ENCODE measurements at regions not wholly inside any gene's neighbourhood (a gene's known extent, or its start where the extent isn't known, plus 50 kb on each side); places are given as distances from the start of the nearest gene placed in this dataset.

GRCh38 chr16:85258166-85258565 is 145.9 kb upstream of the CIBAR2 start:
- Histone ChIP-seq H3K4me3 (ENCODE audit: low read depth in 1 of 2, low read length in 2 of 2) (no peak overlapping the region), H3K4me1 (ENCODE audit: control insufficient read depth in 1 of 2, insufficient read depth in 2 of 2, low read length in 2 of 2) (peaks cover 0 to 3% of the 10 kb centered on the region in 2 donors), H3K36me3 (ENCODE audit: control insufficient read depth in 1 of 2, insufficient read depth in 2 of 2, low read length in 2 of 2) (no peaks in the 10 kb centered on the region), H3K9me3 (ENCODE audit: control insufficient read depth in 1 of 2, low read length in 2 of 2) (no peaks in the 10 kb centered on the region), H3K27me3 (ENCODE audit: low read depth, low read length) (no peaks in the 10 kb centered on the region), H3K27ac (ENCODE audit: low read length) (no peak overlapping the region)

- Histone ChIP-seq H3K27me3 (ENCODE audit: low read depth, low read length) (no peaks in the 10 kb centered on the region), H3K4me1 (ENCODE audit: control insufficient read depth in 1 of 2, insufficient read depth in 2 of 2, low read length in 2 of 2) (peaks cover 0 to 3% of the 10 kb centered on the region in 2 donors), H3K27ac (ENCODE audit: low read length) (no peak overlapping the region), H3K4me3 (ENCODE audit: low read depth in 1 of 2, low read length in 2 of 2) (no peak overlapping the region), H3K9me3 (ENCODE audit: control insufficient read depth in 1 of 2, low read length in 2 of 2) (no peaks in the 10 kb centered on the region), H3K36me3 (ENCODE audit: control insufficient read depth in 1 of 2, insufficient read depth in 2 of 2, low read length in 2 of 2) (no peaks in the 10 kb centered on the region)
Measured at GRCh38 chr16:85258629-85259028, 146.4 kb upstream of the CIBAR2 start.

- Histone ChIP-seq H3K4me3 (ENCODE audit: low read depth in 1 of 2, low read length in 2 of 2) (no peak overlapping the region), H3K27ac (ENCODE audit: low read length) (no peak overlapping the region)
Measured at GRCh38 chr16:85259115-85259831, 147.0 kb upstream of the CIBAR2 start.

GRCh38 chr16:85259832-85260167 is 147.5 kb upstream of the CIBAR2 start:
- H3K36me3 ChIP-seq (ENCODE audit: control insufficient read depth in 1 of 2, insufficient read depth in 2 of 2, low read length in 2 of 2) = no peaks in the 10 kb centered on the region
- no peaks in the 10 kb centered on the region for H3K9me3 ChIP-seq (ENCODE audit: control insufficient read depth in 1 of 2, low read length in 2 of 2)
- H3K4me3 ChIP-seq (ENCODE audit: low read depth in 1 of 2, low read length in 2 of 2) = no peak overlapping the region
- no peaks in the 10 kb centered on the region for H3K27me3 ChIP-seq (ENCODE audit: low read depth, low read length)
- H3K27ac ChIP-seq (ENCODE audit: low read length) = no peak overlapping the region
- peaks cover 0 to 3% of the 10 kb centered on the region in 2 donors for H3K4me1 ChIP-seq (ENCODE audit: control insufficient read depth in 1 of 2, insufficient read depth in 2 of 2, low read length in 2 of 2)

More at GRCh38 chr16:85259115-85259831, 147.0 kb upstream of the CIBAR2 start:
- Histone ChIP-seq H3K27me3 (ENCODE audit: low read depth, low read length) (no peaks in the 10 kb centered on the region), H3K4me1 (ENCODE audit: control insufficient read depth in 1 of 2, insufficient read depth in 2 of 2, low read length in 2 of 2) (peaks cover 0 to 3% of the 10 kb centered on the region in 2 donors), H3K9me3 (ENCODE audit: control insufficient read depth in 1 of 2, low read length in 2 of 2) (no peaks in the 10 kb centered on the region), H3K36me3 (ENCODE audit: control insufficient read depth in 1 of 2, insufficient read depth in 2 of 2, low read length in 2 of 2) (no peaks in the 10 kb centered on the region)

GRCh38 chr16:85261204-85261603 is 148.9 kb upstream of the CIBAR2 start:
- no peaks in the 10 kb centered on the region for H3K9me3 ChIP-seq (ENCODE audit: control insufficient read depth in 1 of 2, low read length in 2 of 2)
- no peak overlapping the region for H3K27ac ChIP-seq (ENCODE audit: low read length)
- H3K4me1 ChIP-seq (ENCODE audit: control insufficient read depth in 1 of 2, insufficient read depth in 2 of 2, low read length in 2 of 2) = peaks cover 0 to 12% of the 10 kb centered on the region in 2 donors
- no peak overlapping the region for H3K4me3 ChIP-seq (ENCODE audit: low read depth in 1 of 2, low read length in 2 of 2)
- no peaks in the 10 kb centered on the region for H3K27me3 ChIP-seq (ENCODE audit: low read depth, low read length)
- no peaks in the 10 kb centered on the region for H3K36me3 ChIP-seq (ENCODE audit: control insufficient read depth in 1 of 2, insufficient read depth in 2 of 2, low read length in 2 of 2)

GRCh38 chr16:85261657-85262557 is 149.6 kb upstream of the CIBAR2 start:
- no peaks in the 10 kb centered on the region for H3K36me3 ChIP-seq (ENCODE audit: control insufficient read depth in 1 of 2, insufficient read depth in 2 of 2, low read length in 2 of 2)
- no peaks in the 10 kb centered on the region for H3K9me3 ChIP-seq (ENCODE audit: control insufficient read depth in 1 of 2, low read length in 2 of 2)
- no peak overlapping the region for H3K4me3 ChIP-seq (ENCODE audit: low read depth in 1 of 2, low read length in 2 of 2)
- H3K27me3 ChIP-seq (ENCODE audit: low read depth, low read length) = no peaks in the 10 kb centered on the region
- H3K4me1 ChIP-seq (ENCODE audit: control insufficient read depth in 1 of 2, insufficient read depth in 2 of 2, low read length in 2 of 2) = peaks cover 0 to 12% of the 10 kb centered on the region in 2 donors
- H3K27ac ChIP-seq (ENCODE audit: low read length) = no peak overlapping the region

GRCh38 chr16:85262558-85263238 is 150.4 kb upstream of the CIBAR2 start:
- H3K9me3 ChIP-seq (ENCODE audit: control insufficient read depth in 1 of 2, low read length in 2 of 2) = no peaks in the 10 kb centered on the region

GRCh38 chr16:85263239-85263585 is 150.9 kb upstream of the CIBAR2 start:
- no peaks in the 10 kb centered on the region for H3K36me3 ChIP-seq (ENCODE audit: control insufficient read depth in 1 of 2, insufficient read depth in 2 of 2, low read length in 2 of 2)
- H3K4me1 ChIP-seq (ENCODE audit: control insufficient read depth in 1 of 2, insufficient read depth in 2 of 2, low read length in 2 of 2) = peaks cover 0 to 12% of the 10 kb centered on the region in 2 donors
- H3K4me3 ChIP-seq (ENCODE audit: low read depth in 1 of 2, low read length in 2 of 2) = no peak overlapping the region
- no peak overlapping the region for H3K27ac ChIP-seq (ENCODE audit: low read length)
- H3K27me3 ChIP-seq (ENCODE audit: low read depth, low read length) = no peaks in the 10 kb centered on the region
- no peaks in the 10 kb centered on the region for H3K9me3 ChIP-seq (ENCODE audit: control insufficient read depth in 1 of 2, low read length in 2 of 2)

More at GRCh38 chr16:85262558-85263238, 150.4 kb upstream of the CIBAR2 start:
- H3K27me3 ChIP-seq (ENCODE audit: low read depth, low read length) = no peaks in the 10 kb centered on the region
- H3K36me3 ChIP-seq (ENCODE audit: control insufficient read depth in 1 of 2, insufficient read depth in 2 of 2, low read length in 2 of 2) = no peaks in the 10 kb centered on the region
- H3K27ac ChIP-seq (ENCODE audit: low read length) = no peak overlapping the region
- H3K4me1 ChIP-seq (ENCODE audit: control insufficient read depth in 1 of 2, insufficient read depth in 2 of 2, low read length in 2 of 2) = peaks cover 0 to 12% of the 10 kb centered on the region in 2 donors
- H3K4me3 ChIP-seq (ENCODE audit: low read depth in 1 of 2, low read length in 2 of 2) = no peak overlapping the region

GRCh38 chr16:85264752-85265151 is 152.5 kb upstream of the CIBAR2 start:
- Histone ChIP-seq H3K9me3 (ENCODE audit: control insufficient read depth in 1 of 2, low read length in 2 of 2) (no peaks in the 10 kb centered on the region), H3K4me3 (ENCODE audit: low read depth in 1 of 2, low read length in 2 of 2) (no peak overlapping the region), H3K4me1 (ENCODE audit: control insufficient read depth in 1 of 2, insufficient read depth in 2 of 2, low read length in 2 of 2) (peaks cover 0 to 9% of the 10 kb centered on the region in 2 donors), H3K27me3 (ENCODE audit: low read depth, low read length) (no peaks in the 10 kb centered on the region), H3K36me3 (ENCODE audit: control insufficient read depth in 1 of 2, insufficient read depth in 2 of 2, low read length in 2 of 2) (no peaks in the 10 kb centered on the region), H3K27ac (ENCODE audit: low read length) (no peak overlapping the region)

GRCh38 chr16:85265161-85265784 is 153.0 kb upstream of the CIBAR2 start:
- Histone ChIP-seq H3K9me3 (ENCODE audit: control insufficient read depth in 1 of 2, low read length in 2 of 2) (no peaks in the 10 kb centered on the region), H3K27ac (ENCODE audit: low read length) (no peak overlapping the region), H3K36me3 (ENCODE audit: control insufficient read depth in 1 of 2, insufficient read depth in 2 of 2, low read length in 2 of 2) (no peaks in the 10 kb centered on the region), H3K4me3 (ENCODE audit: low read depth in 1 of 2, low read length in 2 of 2) (no peak overlapping the region), H3K27me3 (ENCODE audit: low read depth, low read length) (no peaks in the 10 kb centered on the region), H3K4me1 (ENCODE audit: control insufficient read depth in 1 of 2, insufficient read depth in 2 of 2, low read length in 2 of 2) (peaks cover 0 to 9% of the 10 kb centered on the region in 2 donors)

GRCh38 chr16:85265810-85266209 is 153.5 kb upstream of the CIBAR2 start:
- Histone ChIP-seq H3K4me1 (ENCODE audit: control insufficient read depth in 1 of 2, insufficient read depth in 2 of 2, low read length in 2 of 2) (peaks cover 0 to 9% of the 10 kb centered on the region in 2 donors), H3K9me3 (ENCODE audit: control insufficient read depth in 1 of 2, low read length in 2 of 2) (no peaks in the 10 kb centered on the region), H3K36me3 (ENCODE audit: control insufficient read depth in 1 of 2, insufficient read depth in 2 of 2, low read length in 2 of 2) (no peaks in the 10 kb centered on the region), H3K4me3 (ENCODE audit: low read depth in 1 of 2, low read length in 2 of 2) (no peak overlapping the region), H3K27me3 (ENCODE audit: low read depth, low read length) (no peaks in the 10 kb centered on the region), H3K27ac (ENCODE audit: low read length) (no peak overlapping the region)

Measured in muscle layer of duodenum (tissue), 2 donors.